HUES48 (cell line): ENCODE measurements at regions not wholly inside any gene's neighbourhood (a gene's known extent, or its start where the extent isn't known, plus 50 kb on each side); places are given as distances from the start of the nearest gene placed in this dataset.

Source experiments
- H3K27ac ChIP-seq: one replicate; pipeline ENCODE4 v1.7.0; 2013; ENCODE audit warnings: low read depth, low read length, inconsistent platforms
- H3K27me3 ChIP-seq: 2 replicates; pipeline ENCODE4 v1.6.1; 2013; ENCODE audit warnings: mild to moderate bottlenecking, low read length; ENCODE audit not compliant: control insufficient read depth, insufficient read depth
- H3K36me3 ChIP-seq: 2 replicates; pipeline ENCODE4 v1.6.1; 2013; ENCODE audit warnings: low read length; ENCODE audit not compliant: control insufficient read depth, insufficient read depth
- H3K4me1 ChIP-seq: 2 replicates; pipeline ENCODE4 v1.6.1; 2013; ENCODE audit warnings: mild to moderate bottlenecking, low read length; ENCODE audit not compliant: control insufficient read depth, insufficient read depth
- H3K4me3 ChIP-seq: 2 replicates; pipeline ENCODE4 v1.5.1; 2013; ENCODE audit warnings: mild to moderate bottlenecking, low read depth, low read length
- H3K9ac ChIP-seq: 2 replicates; pipeline ENCODE4 v1.6.1; 2013; ENCODE audit warnings: mild to moderate bottlenecking, low read depth, low read length, moderate library complexity
- H3K9me3 ChIP-seq: 2 replicates; pipeline ENCODE4 v1.6.1; 2013; ENCODE audit warnings: low read length; ENCODE audit not compliant: control insufficient read depth, insufficient read depth

GRCh38 chr17:79427621-79428539 is 183.0 kb downstream of the RBFOX3 start:
- Histone ChIP-seq H3K9ac (no peak overlapping the region), H3K27me3 (no peaks in the 10 kb centered on the region), H3K27ac (no peak overlapping the region)

DNA sequence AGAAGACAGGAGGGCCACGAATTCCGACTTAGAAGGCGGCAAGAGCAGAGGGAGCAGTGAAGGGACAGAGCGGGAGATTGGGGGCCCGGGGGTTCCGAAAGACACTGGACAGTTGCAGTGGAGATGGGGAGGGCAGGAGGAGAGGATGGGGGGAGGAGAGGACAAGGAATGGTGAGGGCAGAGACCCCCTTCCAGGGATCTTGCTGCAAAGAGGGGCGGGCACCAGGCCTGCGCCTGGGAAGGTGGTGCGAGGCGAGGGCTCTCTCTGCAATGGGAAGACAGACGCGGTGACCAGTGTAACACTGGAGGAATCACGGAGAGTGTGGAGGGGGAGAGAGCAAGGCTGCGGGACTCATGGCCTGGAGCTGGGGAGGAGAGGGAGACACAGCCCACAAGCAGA is 185.2 kb downstream of the RBFOX3 start:
- H3K36me3 ChIP-seq: no peaks in the 10 kb centered on the region
- no peaks in the 10 kb centered on the region for H3K27me3 ChIP-seq
- H3K9me3 ChIP-seq: no peaks in the 10 kb centered on the region
- no peaks in the 10 kb centered on the region for H3K4me1 ChIP-seq
- H3K27ac ChIP-seq: no peak overlapping the region
- H3K9ac ChIP-seq: no peak overlapping the region
- no peak overlapping the region for H3K4me3 ChIP-seq

More at GRCh38 chr17:79427621-79428539, 183.0 kb downstream of the RBFOX3 start:
- no peaks in the 10 kb centered on the region for H3K4me1 ChIP-seq
- H3K36me3 ChIP-seq: no peaks in the 10 kb centered on the region
- no peaks in the 10 kb centered on the region for H3K9me3 ChIP-seq
- H3K4me3 ChIP-seq: no peak overlapping the region

GRCh38 chr17:79424471-79425185 is 186.2 kb downstream of the RBFOX3 start:
- Histone ChIP-seq H3K4me1 (no peaks in the 10 kb centered on the region), H3K27ac (no peak overlapping the region), H3K9ac (no peak overlapping the region), H3K27me3 (no peaks in the 10 kb centered on the region), H3K36me3 (no peaks in the 10 kb centered on the region), H3K4me3 (no peak overlapping the region), H3K9me3 (no peaks in the 10 kb centered on the region)

GRCh38 chr17:79423811-79424465 is 186.9 kb downstream of the RBFOX3 start:
- Histone ChIP-seq H3K27ac (no peak overlapping the region), H3K4me3 (no peak overlapping the region), H3K9me3 (no peaks in the 10 kb centered on the region), H3K4me1 (no peaks in the 10 kb centered on the region), H3K36me3 (no peaks in the 10 kb centered on the region), H3K9ac (no peak overlapping the region), H3K27me3 (no peaks in the 10 kb centered on the region)

- no peak overlapping the region for H3K4me3 ChIP-seq
- no peak overlapping the region for H3K9ac ChIP-seq
- H3K9me3 ChIP-seq: no peaks in the 10 kb centered on the region
- no peak overlapping the region for H3K27ac ChIP-seq
- no peaks in the 10 kb centered on the region for H3K27me3 ChIP-seq
- no peaks in the 10 kb centered on the region for H3K4me1 ChIP-seq
- H3K36me3 ChIP-seq: no peaks in the 10 kb centered on the region
Measured at GRCh38 chr17:79422236-79422635, 188.6 kb downstream of the RBFOX3 start.

DNA sequence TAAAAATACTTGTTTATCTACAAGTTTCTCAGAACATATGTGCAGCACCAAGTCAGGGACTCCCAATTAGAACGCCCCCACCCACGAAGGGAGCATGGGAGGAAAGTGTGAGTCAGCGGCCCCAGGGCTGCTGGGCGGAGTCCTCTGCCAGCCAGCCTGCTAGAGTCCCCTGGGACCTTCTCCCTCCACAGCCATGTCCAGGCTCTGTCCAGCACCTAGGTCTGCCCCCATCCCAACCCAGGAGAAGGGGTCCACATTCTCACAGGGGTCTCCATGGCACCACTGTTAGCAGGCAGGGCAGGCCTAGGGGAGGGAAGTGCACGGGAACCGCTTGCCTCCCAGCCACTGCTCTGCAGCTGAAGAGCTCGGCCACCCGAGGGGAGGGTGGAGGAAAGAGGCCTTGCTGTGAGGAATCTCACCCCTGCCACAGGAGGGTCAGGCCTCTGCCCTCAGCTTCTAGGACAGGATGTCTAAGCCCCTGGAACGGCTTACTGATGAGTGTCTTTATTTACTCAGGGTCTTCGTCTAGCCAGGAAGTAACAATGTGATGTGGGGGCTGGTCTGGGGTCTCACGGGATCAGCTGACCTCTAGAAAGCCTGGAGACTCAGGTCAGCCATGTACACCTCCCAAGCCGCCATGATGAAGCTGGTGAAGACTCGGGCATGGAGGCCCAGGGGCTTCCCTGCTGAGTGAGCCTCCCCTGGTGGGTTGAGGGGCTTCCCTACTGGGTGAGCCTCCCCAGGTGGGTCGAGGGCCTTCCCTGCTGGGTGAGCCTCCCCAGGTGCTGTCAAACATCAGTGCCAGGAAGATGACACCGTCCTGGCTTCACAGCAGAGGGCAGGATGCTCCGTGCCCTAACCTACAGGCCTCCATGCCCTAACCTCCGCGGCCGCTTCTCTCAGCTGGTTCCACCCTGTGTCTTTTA is 190.3 kb downstream of the RBFOX3 start:
- Histone ChIP-seq H3K27me3 (no peaks in the 10 kb centered on the region), H3K36me3 (no peaks in the 10 kb centered on the region), H3K4me1 (no peaks in the 10 kb centered on the region), H3K4me3 (no peak overlapping the region), H3K9me3 (no peaks in the 10 kb centered on the region), H3K9ac (no peak overlapping the region), H3K27ac (no peak overlapping the region)

DNA sequence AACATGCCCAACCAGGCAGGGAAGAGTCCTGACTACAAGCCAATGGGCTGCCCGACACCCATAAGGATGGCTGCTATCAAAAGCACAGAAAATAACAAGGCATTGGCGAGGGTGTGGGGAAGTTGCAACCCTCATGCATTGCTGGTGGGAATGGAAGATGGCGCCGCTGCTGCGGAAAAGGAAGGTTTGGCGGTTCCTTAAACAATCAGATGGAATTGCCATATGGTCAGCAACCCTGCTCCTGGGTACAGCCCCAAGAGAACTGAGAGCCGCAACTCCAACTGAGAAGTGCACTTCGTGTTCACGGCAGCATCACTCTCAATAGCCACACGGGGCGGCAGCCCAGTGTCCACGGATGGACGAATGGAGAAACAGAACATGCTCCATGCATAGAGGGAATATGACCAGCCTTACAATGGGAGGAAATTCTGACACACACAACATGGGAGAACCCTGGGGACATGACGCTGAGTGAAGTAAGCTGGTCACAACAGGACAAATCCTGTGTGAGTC is 193.3 kb downstream of the RBFOX3 start:
- no peaks in the 10 kb centered on the region for H3K9me3 ChIP-seq
- H3K9ac ChIP-seq: no peak overlapping the region
- no peaks in the 10 kb centered on the region for H3K27me3 ChIP-seq
- H3K4me3 ChIP-seq: no peak overlapping the region
- H3K27ac ChIP-seq: no peak overlapping the region
- H3K36me3 ChIP-seq: no peaks in the 10 kb centered on the region
- H3K4me1 ChIP-seq: no peaks in the 10 kb centered on the region

DNA sequence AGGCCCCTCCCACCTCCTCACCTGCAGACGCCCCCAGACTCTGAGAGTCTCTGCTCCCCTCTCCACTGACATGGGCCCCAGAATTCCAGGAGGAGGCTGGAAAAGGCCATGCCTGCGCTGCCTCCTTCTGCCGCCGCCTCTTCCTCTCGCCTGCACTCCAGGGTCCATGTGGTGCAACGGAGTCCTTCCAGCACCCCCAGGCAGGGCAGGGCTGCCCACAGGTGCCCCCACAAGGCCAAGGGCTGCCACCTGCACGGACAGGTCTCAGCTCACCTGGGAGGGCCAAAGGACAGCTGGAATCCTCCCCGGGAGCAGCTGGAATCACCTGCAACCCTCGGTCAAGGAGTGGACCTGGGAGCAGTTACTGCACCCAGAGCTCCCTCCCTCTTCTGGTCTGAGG is 194.9 kb downstream of the RBFOX3 start:
- no peak overlapping the region for H3K27ac ChIP-seq
- H3K27me3 ChIP-seq: no peaks in the 10 kb centered on the region
- no peak overlapping the region for H3K4me3 ChIP-seq
- H3K36me3 ChIP-seq: no peaks in the 10 kb centered on the region
- no peak overlapping the region for H3K9ac ChIP-seq
- H3K9me3 ChIP-seq: no peaks in the 10 kb centered on the region
- no peaks in the 10 kb centered on the region for H3K4me1 ChIP-seq

DNA sequence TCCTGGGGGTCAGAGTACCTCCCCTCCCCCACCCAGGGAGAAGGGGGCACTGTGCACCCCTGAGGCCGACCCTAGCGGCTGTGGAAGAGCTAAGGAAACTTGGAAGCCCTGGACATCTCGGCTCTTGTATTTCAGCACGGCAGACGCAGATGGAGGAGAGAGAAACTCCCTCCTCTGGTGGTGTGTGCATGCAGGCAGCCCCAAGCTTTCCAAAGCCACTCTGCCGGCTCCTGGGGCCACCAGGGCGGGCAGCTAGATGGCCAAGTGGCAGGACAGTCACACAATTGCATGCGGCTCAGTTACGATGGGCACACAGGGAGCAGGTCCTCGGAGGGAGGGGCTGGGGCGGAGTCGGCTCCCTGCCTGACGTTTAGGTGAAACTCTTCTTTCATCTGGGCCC is 195.5 kb downstream of the RBFOX3 start:
- Histone ChIP-seq H3K36me3 (no peaks in the 10 kb centered on the region), H3K9ac (no peak overlapping the region), H3K27me3 (no peaks in the 10 kb centered on the region), H3K4me1 (no peaks in the 10 kb centered on the region), H3K9me3 (no peaks in the 10 kb centered on the region), H3K27ac (no peak overlapping the region), H3K4me3 (no peak overlapping the region)

- Histone ChIP-seq H3K27me3 (no peaks in the 10 kb centered on the region), H3K4me3 (no peak overlapping the region), H3K9ac (no peak overlapping the region), H3K9me3 (no peaks in the 10 kb centered on the region), H3K4me1 (no peaks in the 10 kb centered on the region), H3K36me3 (no peaks in the 10 kb centered on the region), H3K27ac (no peak overlapping the region)
Measured at GRCh38 chr17:79414793-79415211, 196.0 kb downstream of the RBFOX3 start.
